ENCODE measurements at regions not wholly inside any gene's neighbourhood (a gene's known extent, or its start where the extent isn't known, plus 50 kb on each side); places are given as distances from the start of the nearest gene placed in this dataset.

- TF ChIP-seq CTCF (IDR thresholded peaks at IDR 0.05) (no peak), ZFX (IDR thresholded peaks at IDR 0.05; ENCODE audit: borderline replicate concordance) (no peak)
Observed at GRCh38 chr6:20334962-20335361, 66.7 kb upstream of the E2F3 start.

All from 22Rv1 (cell line).